GM19240 (cell line): ENCODE measurements at regions not wholly inside any gene's neighbourhood (a gene's known extent, or its start where the extent isn't known, plus 50 kb on each side); places are given as distances from the start of the nearest gene placed in this dataset.

Experiments
- DNase-seq: peaks from one replicate; pipeline ENCODE4 v3.0.0; 2011; ENCODE audit warnings: low spot score; ENCODE audit not compliant: insufficient read length

DNA sequence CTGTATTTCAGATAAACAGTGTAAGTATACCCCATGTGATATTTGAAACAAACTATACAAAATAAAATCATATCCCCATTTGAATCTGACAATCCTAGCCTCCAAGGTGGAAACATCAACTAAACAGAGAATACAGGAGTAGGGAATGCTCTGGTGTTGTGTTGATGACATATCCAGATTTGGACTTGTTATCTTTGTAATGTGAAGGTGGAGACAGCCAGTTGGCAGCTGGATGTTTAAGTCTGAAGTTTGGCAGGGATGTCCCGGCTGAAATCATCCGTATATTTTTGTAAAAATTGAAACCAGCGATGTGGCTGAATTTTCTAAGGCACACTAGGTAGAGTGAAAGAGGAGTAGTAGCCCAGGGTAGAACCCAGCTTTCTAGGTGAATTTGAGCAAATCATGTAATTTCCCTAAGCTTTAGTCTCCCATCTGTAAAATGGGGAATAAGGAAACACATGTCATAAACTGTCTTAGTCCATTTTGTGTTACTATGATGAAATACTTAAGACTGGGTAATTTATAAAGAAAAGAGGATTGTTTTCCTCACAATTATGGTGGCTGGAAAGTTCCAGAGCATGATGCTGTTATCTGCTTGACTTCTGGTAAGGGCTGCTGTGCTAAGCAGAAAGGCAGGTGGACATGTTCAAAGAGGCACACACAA, 246.6 kb upstream of the APCDD1 start:
- no peak for DNase-seq

DNA sequence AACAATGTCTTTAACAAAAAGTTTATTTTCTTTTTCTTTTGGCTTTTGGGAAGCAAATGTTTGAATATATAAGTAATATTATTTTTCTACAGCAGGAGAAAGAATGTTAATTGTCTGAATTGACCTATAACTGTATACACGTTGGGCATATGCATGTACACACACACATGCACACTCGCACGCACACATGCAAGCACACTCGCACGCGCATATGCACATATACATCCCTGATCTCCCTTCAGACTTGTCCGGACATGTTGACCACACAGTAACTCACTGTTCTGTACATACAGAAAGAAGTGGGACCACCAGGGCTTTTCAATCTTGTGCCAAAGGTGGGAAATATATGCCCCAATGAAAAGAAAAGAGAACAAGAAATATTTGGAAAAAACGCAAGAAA, 245.1 kb upstream of the APCDD1 start:
- no peak for DNase-seq

DNA sequence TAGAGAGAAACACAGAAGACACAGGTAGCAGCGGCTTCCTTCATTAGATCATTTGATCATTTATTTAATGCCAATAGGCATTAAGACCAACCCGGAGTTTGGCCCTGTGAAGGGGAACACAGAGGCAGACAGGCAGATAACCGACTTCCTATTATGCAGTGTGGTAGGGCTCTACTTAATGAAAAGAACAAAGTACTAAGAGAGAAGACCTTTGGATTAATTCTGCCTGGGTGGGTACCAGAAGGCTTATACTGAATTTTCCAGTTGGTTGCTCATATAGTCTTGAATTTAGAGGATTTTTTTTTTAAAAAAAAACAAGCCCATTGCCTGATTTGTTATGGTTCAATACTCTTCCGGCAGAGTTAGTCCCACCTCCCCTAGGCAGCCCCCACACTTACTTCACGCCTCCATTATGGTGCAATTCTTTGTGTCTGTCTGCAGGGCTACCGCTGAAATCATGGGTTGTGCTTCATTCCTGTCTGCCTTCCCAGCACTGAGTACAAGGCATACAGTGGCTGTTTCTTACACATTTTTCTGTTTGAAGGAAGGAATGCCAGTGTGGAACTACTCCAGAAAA, 244.3 kb upstream of the APCDD1 start:
- DNase-seq = no peak

DNA sequence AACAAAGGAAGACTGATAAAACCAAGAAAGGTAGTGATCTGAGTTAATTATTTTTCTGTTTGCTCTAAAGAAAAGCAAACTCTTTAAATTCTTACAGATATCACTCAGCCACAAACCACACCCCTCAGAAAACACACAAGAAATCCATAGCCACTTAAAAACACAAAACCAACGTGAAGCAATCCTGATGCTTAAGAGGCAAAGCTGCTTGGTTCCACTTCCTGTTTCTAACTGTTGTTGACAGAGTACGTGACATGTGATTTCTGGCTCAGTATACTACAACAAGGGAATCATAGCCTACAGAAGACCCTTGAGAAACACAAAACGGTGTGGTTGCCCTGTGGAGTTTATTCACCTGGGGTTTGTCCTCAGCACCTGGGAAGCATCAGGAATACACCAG, 240.9 kb upstream of the APCDD1 start:
- peak; percentile 25 for DNase-seq

DNA sequence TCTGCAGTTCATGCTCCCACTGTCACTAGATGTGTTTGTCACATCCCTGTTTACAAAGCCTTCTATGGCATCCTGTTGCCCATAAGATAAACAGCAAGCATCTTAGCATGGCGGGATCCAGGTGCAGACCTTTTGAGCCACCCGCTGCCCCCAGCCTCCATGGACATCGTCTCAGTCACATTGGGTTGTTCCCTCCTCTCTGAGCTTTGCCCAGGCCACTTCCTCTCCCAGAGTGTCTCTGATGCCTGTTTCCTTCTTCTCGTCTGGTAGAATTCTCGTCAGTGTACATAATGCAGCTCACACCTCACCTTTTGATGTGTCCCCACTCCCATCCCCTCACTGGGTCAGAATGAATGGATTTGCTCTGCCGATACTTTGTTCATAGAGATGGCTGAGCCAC, 239.0 kb upstream of the APCDD1 start:
- DNase-seq = no peak

DNA sequence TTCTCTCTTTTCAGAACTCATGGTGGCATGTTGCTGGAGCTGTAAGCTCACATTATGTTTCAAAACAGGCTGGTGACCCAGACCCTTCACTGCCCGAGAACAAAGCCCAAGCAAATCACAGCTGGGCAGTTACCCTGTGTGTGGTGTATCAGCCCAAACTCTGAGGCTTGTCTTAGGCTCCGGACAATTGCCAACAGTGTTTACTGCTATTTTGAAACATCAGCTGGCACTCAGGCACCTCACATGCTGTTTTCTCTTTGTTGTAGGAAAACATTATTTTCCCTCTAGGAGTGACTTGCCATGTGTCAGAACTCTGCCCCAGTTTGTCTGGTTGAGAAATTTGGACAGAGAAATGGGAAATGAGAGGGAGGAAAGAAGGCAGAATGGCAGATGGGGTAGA, 237.6 kb upstream of the APCDD1 start:
- no peak for DNase-seq

DNA sequence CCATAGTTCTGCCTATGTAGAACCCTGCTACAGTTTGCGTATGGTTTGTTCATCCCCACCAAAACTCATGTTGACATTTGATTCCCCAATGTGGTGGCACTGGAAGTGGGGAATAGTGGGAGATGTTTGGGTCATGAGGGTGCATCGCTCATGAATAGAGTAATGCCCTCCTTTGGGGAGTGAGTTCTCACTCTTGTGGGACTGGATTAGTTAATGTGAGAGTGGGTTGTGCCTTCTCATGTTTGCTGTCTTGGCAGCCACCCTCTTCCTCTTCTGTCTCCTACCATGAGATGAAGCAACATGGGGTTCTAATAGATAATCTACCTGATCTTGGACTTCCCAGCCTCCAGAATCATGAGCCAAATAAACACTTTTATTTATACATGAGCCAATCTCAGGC, 237.2 kb upstream of the APCDD1 start:
- DNase-seq = no peak

DNA sequence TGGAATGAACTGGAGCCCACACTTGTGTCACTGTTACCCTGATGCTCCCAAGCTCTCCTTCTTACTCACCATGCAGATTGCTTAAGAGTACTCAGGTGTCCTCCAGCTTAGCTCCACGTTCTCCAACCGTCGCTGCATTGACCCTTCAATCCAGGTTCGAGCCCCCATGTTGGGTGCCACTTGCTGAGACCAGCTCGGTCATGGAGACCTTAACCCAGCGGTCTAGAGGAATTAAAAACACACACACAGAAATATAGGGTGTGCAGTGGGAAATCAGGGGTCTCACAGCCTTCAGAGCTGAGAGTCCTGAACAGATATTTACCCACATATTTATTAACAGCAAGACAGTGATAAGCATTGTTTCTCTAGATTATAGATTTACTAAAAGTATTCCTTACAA, 229.1 kb upstream of the APCDD1 start:
- no peak for DNase-seq

DNA sequence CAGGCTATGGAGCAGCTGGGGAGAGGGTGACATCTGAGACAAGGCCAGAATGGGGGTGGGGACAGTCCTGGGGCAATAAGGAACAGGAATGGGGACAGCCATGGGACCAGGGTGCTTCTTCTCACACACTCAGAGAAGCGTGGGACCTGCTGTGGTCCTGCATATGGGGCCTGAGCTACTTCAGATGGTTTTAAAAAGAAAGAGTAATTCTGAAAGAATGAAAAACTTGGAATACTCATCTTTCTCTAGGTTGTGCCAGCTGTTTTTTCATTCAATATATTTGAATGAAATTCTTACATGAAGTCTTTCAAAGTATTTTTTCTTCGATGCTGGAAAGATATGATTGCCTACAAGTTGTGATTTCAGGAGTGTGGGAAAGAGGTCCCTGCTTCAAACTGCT, 227.5 kb upstream of the APCDD1 start:
- DNase-seq = no peak

DNA sequence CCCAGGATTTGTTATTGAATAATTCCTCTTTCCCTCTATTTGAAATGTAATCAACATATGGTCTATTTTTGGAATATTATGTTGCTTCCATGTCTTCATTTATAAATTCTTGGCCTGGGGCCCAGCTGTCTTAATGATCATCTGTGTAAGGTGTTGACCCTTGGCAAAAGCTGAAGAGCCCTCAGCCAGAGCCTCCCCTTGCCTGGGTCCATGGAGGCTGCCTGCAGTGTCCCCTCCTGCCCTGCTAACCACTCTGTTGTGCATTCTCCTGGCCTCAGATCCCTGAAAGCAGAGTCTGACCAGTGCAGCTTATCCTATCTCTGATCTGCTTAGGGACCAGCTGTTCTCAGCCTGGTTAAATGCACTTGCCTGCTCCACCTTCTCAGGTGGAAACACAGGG, 226.1 kb upstream of the APCDD1 start:
- DNase-seq = no peak

DNA sequence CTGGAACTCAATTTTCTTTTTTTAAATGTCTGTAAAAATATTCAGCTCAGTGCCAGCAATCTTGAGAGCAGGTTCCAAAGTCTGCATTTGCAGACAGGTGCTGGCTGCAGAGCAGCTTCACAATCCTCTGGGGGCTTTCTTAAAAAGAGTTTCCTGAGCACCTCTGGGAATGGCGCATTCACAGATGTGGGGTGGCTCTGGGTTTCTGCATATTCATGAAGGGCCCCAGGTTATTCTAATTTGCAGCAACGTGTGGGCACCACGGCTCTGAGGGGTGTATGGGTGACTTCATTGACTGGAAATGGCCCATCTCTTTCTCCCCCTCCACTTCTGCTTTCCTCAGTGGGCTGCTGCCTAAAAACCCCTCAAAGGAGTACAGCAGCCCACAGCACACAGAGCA, 225.0 kb upstream of the APCDD1 start:
- no peak for DNase-seq

DNA sequence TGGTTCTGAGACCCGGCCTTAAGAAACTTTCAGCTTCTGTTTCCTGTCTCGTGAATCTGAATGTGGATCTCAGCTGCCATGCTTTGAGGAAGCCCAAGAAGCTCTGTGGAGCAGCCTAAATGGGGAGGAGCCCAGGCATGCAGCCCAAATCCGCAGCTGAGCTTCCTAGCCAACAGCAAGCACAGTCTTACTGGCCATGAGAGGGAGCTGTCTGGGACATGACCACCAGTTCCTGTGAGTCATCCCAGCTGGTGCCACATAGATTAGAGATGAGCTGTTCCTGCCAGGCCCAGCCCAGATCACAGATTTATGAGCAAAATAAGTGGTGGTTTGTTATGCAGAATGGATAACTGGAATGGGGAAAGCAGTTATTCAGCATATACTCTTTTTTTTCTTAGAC, 224.4 kb upstream of the APCDD1 start:
- no peak for DNase-seq

DNA sequence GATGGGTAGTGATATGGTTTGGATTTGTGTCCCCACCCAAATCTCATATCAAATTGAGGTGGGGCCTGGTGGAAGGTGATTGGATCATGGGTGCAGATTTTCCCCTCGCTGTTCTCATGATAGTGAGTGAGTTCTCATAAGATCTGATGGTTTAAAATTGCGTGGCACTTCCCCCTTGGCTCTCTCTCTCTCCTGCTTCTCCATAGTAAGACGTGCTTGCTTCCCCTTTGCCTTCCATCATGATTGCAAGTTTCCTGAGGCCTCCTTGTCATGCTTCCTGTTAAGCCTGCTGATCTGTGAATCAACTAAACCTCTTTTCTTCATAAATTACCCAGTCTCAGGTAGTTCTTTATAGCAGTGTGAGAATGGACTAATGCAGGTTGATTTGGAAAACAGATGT, 223.2 kb upstream of the APCDD1 start:
- no peak for DNase-seq

DNA sequence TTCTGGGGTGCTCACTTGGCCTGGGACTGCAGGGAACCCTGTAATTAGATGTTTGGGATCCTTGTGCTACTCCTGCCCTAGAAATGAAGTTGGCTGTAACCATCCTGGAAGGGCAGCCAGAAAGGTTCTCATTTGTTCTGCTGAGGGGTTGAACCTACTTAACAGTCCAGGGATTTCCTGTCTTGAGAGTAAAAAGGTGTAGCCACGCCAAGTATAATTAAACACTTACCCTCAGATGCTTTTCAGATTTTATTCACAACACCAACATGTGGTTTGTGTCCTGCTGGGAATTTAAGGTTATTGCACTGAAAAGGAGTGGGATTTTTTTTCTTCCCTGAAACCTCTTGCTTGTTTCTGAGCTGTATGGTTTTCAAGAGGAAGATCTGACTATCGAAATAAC, 222.4 kb upstream of the APCDD1 start:
- no peak for DNase-seq

DNA sequence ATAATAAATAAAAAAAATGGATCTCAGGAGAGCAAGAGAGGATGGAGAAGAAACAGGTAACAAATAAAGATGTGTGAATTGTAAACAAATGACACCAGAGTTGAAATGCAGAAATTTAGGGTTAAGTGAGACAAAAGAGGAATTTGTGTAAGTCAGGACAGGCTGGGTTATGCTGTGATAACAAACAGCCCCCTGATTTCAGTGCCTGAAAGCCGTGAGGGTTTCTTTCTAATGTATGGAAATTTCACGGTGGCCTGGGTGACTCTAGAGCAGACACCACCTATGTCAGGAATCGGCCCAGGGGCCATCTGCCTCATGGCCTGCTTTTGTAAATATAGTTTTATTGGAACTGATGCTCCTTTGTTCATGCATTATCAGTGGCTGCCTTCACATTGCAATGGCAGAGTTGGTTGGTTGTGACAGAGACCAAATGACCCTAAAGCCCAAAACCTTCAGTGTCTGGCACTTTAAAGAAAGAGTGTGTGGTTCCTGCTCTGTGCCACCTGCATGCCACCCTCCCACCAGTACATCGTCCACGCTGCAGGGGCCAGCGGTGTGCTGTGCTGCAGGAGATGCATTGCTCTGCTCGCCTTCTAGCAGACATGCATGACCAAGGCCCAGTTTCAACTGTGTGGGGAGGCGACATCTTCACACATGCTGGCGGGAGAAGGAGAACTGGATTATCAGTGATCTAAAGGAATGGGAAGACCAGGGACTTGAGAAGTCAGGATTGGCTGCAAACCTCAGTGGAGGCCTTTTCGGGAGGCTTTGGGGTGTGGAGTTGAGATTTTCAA, 221.2 kb upstream of the APCDD1 start:
- DNase-seq = no peak

DNA sequence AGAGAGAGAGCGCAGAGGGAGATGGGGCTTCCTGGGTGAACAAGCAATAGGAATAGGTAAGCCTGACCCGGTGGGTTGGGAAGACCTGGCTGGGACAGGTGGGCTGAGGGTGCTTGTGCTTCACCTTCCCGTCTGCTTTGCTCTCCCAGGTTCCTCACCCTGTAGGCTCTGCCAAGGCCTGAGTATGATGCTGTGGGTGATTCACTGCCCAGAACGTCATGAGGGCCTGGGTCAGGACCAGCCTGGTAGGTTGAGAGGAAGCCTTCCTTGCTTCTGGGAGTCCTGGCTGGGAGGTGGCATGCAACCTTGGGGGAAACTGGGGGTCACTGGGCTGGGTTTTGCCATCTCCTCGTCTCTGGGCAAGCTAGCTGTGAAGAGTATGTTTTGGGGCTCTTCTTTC, 220.2 kb upstream of the APCDD1 start:
- DNase-seq = no peak

DNA sequence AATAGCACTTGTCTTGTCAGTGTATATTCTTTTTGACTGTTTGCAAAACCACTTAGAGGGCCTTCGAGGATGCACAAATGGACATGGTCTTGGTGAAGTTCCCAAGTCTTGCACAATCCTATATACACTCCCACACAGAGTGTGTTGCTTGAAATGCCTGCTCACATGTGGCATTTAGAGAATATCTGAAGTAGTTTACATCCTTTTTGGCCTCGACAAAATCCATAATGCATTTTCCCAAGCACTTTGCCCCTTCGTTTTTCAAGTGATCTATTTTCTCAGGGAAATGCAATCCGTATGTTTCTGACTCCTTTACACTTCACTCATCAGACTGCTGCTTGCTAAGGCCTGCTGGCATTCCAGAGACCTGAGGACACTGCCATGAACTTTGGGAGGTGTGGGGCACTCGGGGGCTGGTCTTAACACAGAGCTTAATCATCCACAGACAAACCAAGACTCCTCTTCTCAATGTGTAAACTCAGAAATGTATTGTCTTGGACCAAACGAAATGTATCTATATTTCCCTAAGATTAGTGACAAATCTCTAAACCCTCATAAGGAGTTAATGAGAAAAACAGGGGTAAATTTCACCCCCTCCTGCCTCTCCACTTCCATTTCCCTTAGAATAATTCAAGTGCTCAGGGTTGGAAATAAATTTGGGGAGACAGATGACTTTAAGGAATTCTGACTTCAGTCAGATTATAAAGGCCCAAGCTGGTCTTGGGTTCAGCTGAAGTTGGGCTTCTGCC, 219.3 kb upstream of the APCDD1 start:
- DNase-seq = no peak

DNA sequence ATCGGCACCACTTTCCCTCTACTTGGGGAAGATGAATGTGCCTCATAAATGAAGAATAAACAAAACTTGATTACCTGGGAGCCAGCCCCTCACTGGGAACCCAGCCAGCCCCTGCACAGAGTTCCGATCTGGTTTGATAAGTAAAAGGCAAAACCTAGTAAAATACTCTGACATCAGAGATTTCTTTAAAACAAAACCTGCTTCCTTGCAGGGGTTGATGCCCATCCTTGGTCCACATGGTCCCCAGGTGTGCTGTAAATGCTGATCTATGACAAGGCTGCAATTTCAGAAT, 218.8 kb upstream of the APCDD1 start:
- DNase-seq = no peak

DNA sequence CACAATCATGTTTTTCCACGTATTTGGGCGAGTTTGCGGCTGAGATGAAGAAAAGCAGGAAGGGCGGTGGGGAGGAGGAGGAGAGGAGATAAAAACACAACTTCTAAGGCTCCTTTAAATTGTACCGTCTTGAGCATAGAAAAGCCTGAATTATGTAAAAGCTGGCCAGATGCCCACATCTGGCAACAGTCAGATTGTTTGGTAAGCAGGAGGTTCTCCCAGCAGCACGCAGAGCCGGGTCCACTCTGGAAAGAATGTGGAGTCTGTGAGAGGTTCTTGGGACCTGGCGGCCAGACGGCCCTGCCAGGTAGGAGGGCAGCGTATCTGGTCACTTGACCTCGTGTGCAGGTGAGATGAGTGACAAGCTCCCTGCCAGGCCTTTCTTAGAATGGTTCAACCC, 215.3 kb upstream of the APCDD1 start:
- DNase-seq = no peak

DNA sequence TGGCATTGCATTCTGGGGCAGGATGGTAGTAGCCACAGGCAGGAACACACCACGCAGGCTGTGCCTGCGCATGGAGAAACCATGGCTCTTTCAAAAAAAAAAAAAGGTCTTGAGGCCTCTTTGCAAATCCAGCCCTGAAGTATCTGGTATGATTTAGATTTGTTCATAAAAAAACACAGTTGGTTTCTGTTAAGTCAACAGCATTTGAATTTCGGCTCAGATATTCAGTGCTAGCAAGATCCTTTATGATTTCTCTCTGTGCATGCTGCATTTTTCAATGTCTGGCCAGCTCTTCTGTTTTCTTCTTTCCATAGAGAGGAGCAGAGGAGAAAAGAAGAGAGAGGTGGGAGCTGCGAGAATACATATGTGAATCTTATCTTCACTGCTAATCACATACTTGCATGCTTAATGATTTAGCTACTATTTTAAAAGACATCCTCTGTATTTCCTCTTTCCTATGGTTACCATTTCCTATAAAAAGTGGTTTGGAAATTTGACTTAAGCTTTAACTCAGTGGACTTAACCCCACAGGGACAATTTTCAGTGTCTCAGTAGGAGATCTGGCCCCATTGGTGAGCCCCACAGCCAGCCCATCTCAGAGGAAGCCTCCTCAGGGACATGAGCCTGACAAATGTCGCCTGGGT, 214.3 kb upstream of the APCDD1 start:
- DNase-seq = no peak

DNA sequence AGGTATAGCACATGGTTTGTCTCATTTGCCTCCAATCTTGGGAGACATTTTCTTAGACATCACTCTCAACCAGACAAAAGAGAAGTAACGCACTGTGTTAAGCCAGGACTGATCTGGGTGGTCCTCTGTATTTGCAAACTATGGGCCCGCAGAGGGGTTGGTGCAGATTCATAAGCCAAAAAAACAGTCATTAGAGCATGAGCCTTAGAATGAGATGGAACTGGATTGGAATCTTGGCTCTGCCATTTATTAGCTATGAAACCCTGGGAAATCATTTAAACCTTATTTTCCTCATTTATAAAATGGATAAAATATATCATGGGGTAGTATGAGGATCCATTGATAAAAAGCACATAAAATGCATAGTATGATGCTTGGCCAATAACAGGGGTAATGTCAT, 213.5 kb upstream of the APCDD1 start:
- DNase-seq = no peak

DNA sequence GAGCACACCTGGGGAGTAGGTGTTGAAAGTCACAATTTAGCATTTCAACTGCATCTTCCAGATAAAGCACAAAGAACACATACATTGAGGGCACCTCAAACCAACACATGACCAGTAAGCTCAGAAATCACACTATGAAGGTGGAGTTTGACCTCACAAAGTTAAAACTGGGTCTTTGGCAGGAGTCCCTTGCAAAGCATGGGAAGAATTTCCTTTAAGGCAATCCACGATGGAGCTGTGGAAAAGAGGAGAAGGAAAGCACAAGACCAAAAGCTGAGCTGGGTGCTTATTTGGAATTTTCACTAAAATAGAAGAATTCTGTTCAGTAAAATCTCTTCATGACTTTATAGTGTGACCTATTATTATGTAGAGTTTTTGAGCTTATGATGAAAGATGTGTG, 212.9 kb upstream of the APCDD1 start:
- no peak for DNase-seq
